Colonic mucosa (tissue), 4 donors: ENCODE measurements at regions not wholly inside any gene's neighbourhood (a gene's known extent, or its start where the extent isn't known, plus 50 kb on each side); places are given as distances from the start of the nearest gene placed in this dataset.

ENCODE experiments used
- DNase-seq: peaks from one replicate; pipeline ENCODE4 v3.0.0-alpha.2; 2020
- H3K27ac ChIP-seq: fragments of 200-600 bp; one replicate; pipeline ENCODE4 v1.8.0; 2021
- H3K27me3 ChIP-seq: fragments of 200-600 bp; one replicate; pipeline ENCODE4 v1.8.0; 2021
- H3K36me3 ChIP-seq: fragments of 200-600 bp; one replicate; pipeline ENCODE4 v1.8.0; 2021
- H3K4me1 ChIP-seq: fragments of 200-600 bp; one replicate; pipeline ENCODE4 v1.8.0; 2021; ENCODE audit warnings: mild to moderate bottlenecking
- H3K4me3 ChIP-seq: fragments of 200-600 bp; one replicate; pipeline ENCODE4 v1.8.0; 2021
- H3K9ac ChIP-seq, 2 donors: one replicate each; pipeline ENCODE4 v1.7.0; 2013; ENCODE audit warnings: control low read depth in 2 of 2, low read depth in 2 of 2, low read length in 2 of 2
- H3K9me3 ChIP-seq: fragments of 200-600 bp; one replicate; pipeline ENCODE4 v1.8.0; 2021
- CTCF ChIP-seq: fragments of 200-600 bp; IDR thresholded peaks from one replicate; pipeline ENCODE4 v1.8.0; 2022; ENCODE audit warnings: antibody characterized with exemption, mild to moderate bottlenecking
- intact Hi-C: fragments of 100-400 bp; cut with DNase I; formaldehyde crosslinking; loops from one replicate; pipeline ENCODE4 v1.14.1; 2022
- donor health status: healthy.
- donor health status: DM: no; HTN: no; CAD: no.
- donor health status: DM: no; HTN: no; CAD: no.

- intact Hi-C loops: no loop called here
- no peak overlapping the region for H3K9ac ChIP-seq
- no peaks in the 10 kb centered on the region for H3K36me3 ChIP-seq
- no peak for DNase-seq
- no peak for TF ChIP-seq CTCF
- H3K4me3 ChIP-seq: no peak overlapping the region
- no peaks in the 10 kb centered on the region for H3K9me3 ChIP-seq
- no peaks in the 10 kb centered on the region for H3K27me3 ChIP-seq
- H3K4me1 ChIP-seq: no peaks in the 10 kb centered on the region
- H3K27ac ChIP-seq: no peak overlapping the region
Measured at GRCh38 chr7:96503597-96503996, 181.7 kb upstream of the SLC25A13 start.

- no peak for TF ChIP-seq CTCF
- no peak overlapping the region for H3K27ac ChIP-seq
- H3K9ac ChIP-seq: no peak overlapping the region
- H3K4me3 ChIP-seq: no peak overlapping the region
- no peak for DNase-seq
- intact Hi-C loops: no loop called here
- H3K27me3 ChIP-seq: no peaks in the 10 kb centered on the region
- no peaks in the 10 kb centered on the region for H3K9me3 ChIP-seq
- H3K36me3 ChIP-seq: no peaks in the 10 kb centered on the region
- H3K4me1 ChIP-seq: no peaks in the 10 kb centered on the region
Measured at GRCh38 chr7:96501318-96501717, 179.4 kb upstream of the SLC25A13 start.

DNA sequence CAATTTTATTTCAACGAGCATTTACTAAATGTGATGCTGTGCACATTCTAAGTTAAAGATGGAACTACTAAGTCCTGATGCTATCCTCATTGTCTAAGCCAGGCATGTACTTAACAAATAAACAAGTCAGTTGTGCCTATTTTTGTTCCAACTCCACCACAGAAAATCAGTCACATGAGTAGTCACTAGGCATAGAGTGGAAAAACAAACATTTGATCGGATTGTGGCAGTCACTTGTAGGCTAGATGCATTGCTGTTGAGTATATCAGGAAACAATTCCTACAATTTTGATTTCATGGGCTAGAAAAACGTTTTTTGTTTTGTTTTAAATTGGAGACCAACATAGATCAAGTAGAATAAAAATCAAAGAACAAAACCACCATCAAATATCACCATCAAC is 177.6 kb upstream of the SLC25A13 start:
- no peak for DNase-seq
- intact Hi-C loops: no loop called here

GRCh38 chr7:96497567-96497966 is 175.7 kb upstream of the SLC25A13 start:
- no peak overlapping the region for H3K4me3 ChIP-seq
- no peak overlapping the region for H3K9ac ChIP-seq
- H3K9me3 ChIP-seq: no peaks in the 10 kb centered on the region
- no peak for DNase-seq
- no peak overlapping the region for H3K27ac ChIP-seq
- no peaks in the 10 kb centered on the region for H3K4me1 ChIP-seq
- H3K27me3 ChIP-seq: no peaks in the 10 kb centered on the region
- no peaks in the 10 kb centered on the region for H3K36me3 ChIP-seq
- intact Hi-C loops: no loop called here
- TF ChIP-seq CTCF: no peak

More for the DNA sequence above, 177.6 kb upstream of the SLC25A13 start:
- Histone ChIP-seq H3K27me3 (no peaks in the 10 kb centered on the region), H3K27ac (no peak overlapping the region), H3K9ac (no peak overlapping the region), H3K36me3 (no peaks in the 10 kb centered on the region), H3K4me1 (no peaks in the 10 kb centered on the region), H3K4me3 (no peak overlapping the region), H3K9me3 (no peaks in the 10 kb centered on the region)
- no peak for TF ChIP-seq CTCF

- intact Hi-C loops: no loop called here
- TF ChIP-seq CTCF: no peak
- H3K9ac ChIP-seq: no peak overlapping the region
Measured at GRCh38 chr7:96495751-96496216, 173.9 kb upstream of the SLC25A13 start.

GRCh38 chr7:96486681-96487080 is 164.8 kb upstream of the SLC25A13 start:
- no peaks in the 10 kb centered on the region for H3K9me3 ChIP-seq
- H3K9ac ChIP-seq: no peak overlapping the region
- DNase-seq: no peak
- no peaks in the 10 kb centered on the region for H3K4me1 ChIP-seq
- no peak for TF ChIP-seq CTCF
- intact Hi-C loops: no loop called here
- H3K4me3 ChIP-seq: no peak overlapping the region
- H3K36me3 ChIP-seq: no peaks in the 10 kb centered on the region
- no peaks in the 10 kb centered on the region for H3K27me3 ChIP-seq
- no peak overlapping the region for H3K27ac ChIP-seq

More at GRCh38 chr7:96495751-96496216, 173.9 kb upstream of the SLC25A13 start:
- no peak for DNase-seq
- H3K4me1 ChIP-seq: no peaks in the 10 kb centered on the region
- H3K36me3 ChIP-seq: no peaks in the 10 kb centered on the region
- H3K27ac ChIP-seq: no peak overlapping the region
- H3K27me3 ChIP-seq: no peaks in the 10 kb centered on the region
- no peak overlapping the region for H3K4me3 ChIP-seq
- no peaks in the 10 kb centered on the region for H3K9me3 ChIP-seq
